Lung (tissue), 11 donors: ENCODE measurements at regions not wholly inside any gene's neighbourhood (a gene's known extent, or its start where the extent isn't known, plus 50 kb on each side); places are given as distances from the start of the nearest gene placed in this dataset.
A peak's percentile ranks its signal among the peaks of the same experiment; 100 is the strongest.

Experiments used
- ATAC-seq: fragments of 200-7000 bp; cut with Tn5 transposase; one replicate; pipeline ENCODE4 v1.9.1; 2020; ENCODE audit warnings: moderate number of reproducible peaks; ENCODE audit not compliant: insufficient read depth, low FRiP score
- DNase-seq, 3 donors: peaks; one replicate each; pipeline ENCODE4 v3.0.0-alpha.2; 2013 to 2017
- H3K27ac ChIP-seq, 2 donors: one replicate each; pipeline ENCODE4 v1.5.1; 2013; ENCODE audit warnings: mild to moderate bottlenecking in 2 of 2, moderate library complexity in 2 of 2, control low read depth in 1 of 2, inconsistent platforms in 1 of 2, low read depth in 1 of 2, low read length in 1 of 2
- H3K27me3 ChIP-seq, 3 donors: one replicate each; pipeline ENCODE4 v1.5.1; 2013; ENCODE audit warnings: low read length in 2 of 3; ENCODE audit not compliant: control insufficient read depth in 3 of 3, insufficient read depth in 3 of 3
- H3K36me3 ChIP-seq, 4 donors: one replicate each; pipeline ENCODE4 v1.5.1; 2013; ENCODE audit warnings: low read length in 4 of 4, mild to moderate bottlenecking in 1 of 4, moderate library complexity in 1 of 4; ENCODE audit not compliant: control insufficient read depth in 4 of 4, insufficient read depth in 4 of 4
- H3K4me1 ChIP-seq, 5 donors: one replicate each; pipeline ENCODE4 v1.5.1; 2013; ENCODE audit warnings: low read length in 5 of 5, mild to moderate bottlenecking in 2 of 5, moderate library complexity in 1 of 5; ENCODE audit not compliant: control insufficient read depth in 5 of 5, insufficient read depth in 5 of 5
- H3K4me3 ChIP-seq: one replicate; pipeline ENCODE4 v1.5.1; 2013; ENCODE audit warnings: mild to moderate bottlenecking, control low read depth, moderate library complexity
- H3K9ac ChIP-seq, 2 donors: one replicate each; pipeline ENCODE4 v1.5.1; 2013; ENCODE audit warnings: low read length in 2 of 2, control low read depth in 1 of 2; ENCODE audit not compliant: insufficient read depth in 1 of 2
- H3K9me3 ChIP-seq, 4 donors: one replicate each; pipeline ENCODE4 v1.5.1; 2013; ENCODE audit warnings: low read length in 3 of 4, mild to moderate bottlenecking in 1 of 4, moderate library complexity in 1 of 4; ENCODE audit not compliant: control insufficient read depth in 4 of 4, insufficient read depth in 3 of 4
- WGBS, 2 donors: extraction: QIAGEN DNeasy Blood & Tissue Kit; methylation state at CpG; one replicate each; pipeline ENCODE4 v1.1.7; 2013; 5-methylcytosine and 5-hydroxymethylcytosine counted together
- TF ChIP-seq, protein P1 (sequence below): IDR thresholded peaks from 2 replicates; pipeline ENCODE4 v1.5.1; 2012; ENCODE audit warnings: mild to moderate bottlenecking; ENCODE audit errors: control extremely low read depth, extremely low read depth
- donor health status: control.
- donor health status: control.
- donor health status: Bipolar disorder and iron deficiency.
- donor health status: healthy.
- donor health status: DM: yes; HTN: yes; CAD: no.

DNA sequence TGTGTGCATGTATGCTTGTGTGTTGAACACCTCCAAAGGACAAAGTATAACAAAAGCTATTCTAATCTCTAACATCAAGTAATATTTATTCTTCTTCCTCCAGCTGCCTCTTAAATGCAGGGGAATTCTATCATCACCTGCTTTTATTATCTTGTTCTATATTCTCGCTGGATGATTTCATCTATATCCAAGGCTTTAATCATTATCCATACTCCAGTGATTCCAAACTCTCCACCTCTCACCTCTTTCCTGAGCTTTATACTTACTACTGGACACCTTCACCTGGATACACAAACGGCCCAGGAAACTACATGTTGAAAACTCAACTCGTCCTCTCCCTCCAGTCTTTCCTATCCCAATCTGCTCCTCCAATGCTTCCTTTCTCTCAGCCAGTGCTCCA, 418.6 kb downstream of the KLF5 start:
- no peak overlapping the region for H3K9ac ChIP-seq
- H3K27ac ChIP-seq: no peak overlapping the region
- TF ChIP-seq, protein P1, sequence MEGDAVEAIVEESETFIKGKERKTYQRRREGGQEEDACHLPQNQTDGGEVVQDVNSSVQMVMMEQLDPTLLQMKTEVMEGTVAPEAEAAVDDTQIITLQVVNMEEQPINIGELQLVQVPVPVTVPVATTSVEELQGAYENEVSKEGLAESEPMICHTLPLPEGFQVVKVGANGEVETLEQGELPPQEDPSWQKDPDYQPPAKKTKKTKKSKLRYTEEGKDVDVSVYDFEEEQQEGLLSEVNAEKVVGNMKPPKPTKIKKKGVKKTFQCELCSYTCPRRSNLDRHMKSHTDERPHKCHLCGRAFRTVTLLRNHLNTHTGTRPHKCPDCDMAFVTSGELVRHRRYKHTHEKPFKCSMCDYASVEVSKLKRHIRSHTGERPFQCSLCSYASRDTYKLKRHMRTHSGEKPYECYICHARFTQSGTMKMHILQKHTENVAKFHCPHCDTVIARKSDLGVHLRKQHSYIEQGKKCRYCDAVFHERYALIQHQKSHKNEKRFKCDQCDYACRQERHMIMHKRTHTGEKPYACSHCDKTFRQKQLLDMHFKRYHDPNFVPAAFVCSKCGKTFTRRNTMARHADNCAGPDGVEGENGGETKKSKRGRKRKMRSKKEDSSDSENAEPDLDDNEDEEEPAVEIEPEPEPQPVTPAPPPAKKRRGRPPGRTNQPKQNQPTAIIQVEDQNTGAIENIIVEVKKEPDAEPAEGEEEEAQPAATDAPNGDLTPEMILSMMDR: no peak
- no peaks in the 10 kb centered on the region for H3K4me1 ChIP-seq
- no peak for ATAC-seq
- DNase-seq: no peak
- H3K36me3 ChIP-seq: no peaks in the 10 kb centered on the region
- H3K4me3 ChIP-seq: no peak overlapping the region
- 86 to 91% methylated on average over 3 of the region's 3 CpGs for WGBS, 2 donors
- H3K9me3 ChIP-seq: no peaks in the 10 kb centered on the region
- H3K27me3 ChIP-seq: no peaks in the 10 kb centered on the region

DNA sequence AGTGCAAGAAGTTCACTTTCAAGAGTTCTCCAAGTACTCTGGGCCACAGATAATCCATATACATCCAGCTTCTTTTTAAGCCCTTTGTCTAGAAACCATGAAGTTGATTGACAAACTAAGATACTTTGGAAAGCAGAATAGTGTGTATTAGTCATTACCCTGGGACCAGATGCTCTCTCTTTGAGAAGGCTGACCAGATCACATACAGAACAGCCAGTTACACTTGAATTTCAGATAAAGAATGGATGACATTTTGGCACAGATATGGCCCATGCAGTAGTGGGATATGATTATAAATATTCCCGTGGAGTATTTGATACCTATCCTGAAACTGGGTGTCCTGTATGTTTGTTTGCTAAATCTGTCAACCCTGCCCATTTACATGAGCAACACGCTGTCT, 414.2 kb downstream of the KLF5 start:
- no peaks in the 10 kb centered on the region for H3K9me3 ChIP-seq
- H3K27ac ChIP-seq: no peak overlapping the region
- DNase-seq: no peak
- no peaks in the 10 kb centered on the region for H3K27me3 ChIP-seq
- H3K4me1 ChIP-seq: no peaks in the 10 kb centered on the region
- WGBS, 2 donors: 71 to 88% methylated on average over 2 of the region's 2 CpGs
- H3K4me3 ChIP-seq: no peak overlapping the region
- TF ChIP-seq, protein P1: no peak
- H3K36me3 ChIP-seq: no peaks in the 10 kb centered on the region
- no peak overlapping the region for H3K9ac ChIP-seq
- no peak for ATAC-seq

DNA sequence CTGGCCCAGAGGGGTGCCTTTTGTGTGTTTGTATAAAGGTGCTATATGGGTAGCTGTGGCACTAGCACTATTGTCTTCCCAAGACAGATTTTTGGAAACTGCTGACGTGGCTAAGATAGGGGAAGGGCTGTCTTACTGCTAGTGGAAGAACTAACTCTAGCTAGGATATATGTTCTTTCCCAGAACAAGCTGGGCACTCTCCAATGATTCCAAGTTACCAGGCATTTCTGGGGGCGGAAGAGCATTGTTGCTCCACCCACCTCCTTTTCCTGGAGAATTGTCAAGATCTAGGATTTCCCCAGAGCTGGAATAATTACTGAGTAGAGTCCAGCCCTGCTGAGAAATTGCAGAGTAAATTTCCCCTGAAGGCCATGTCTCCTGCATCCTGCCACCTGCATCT, 408.3 kb downstream of the KLF5 start:
- 66 to 76% methylated on average over 2 of the region's 2 CpGs for WGBS, 2 donors

DNA sequence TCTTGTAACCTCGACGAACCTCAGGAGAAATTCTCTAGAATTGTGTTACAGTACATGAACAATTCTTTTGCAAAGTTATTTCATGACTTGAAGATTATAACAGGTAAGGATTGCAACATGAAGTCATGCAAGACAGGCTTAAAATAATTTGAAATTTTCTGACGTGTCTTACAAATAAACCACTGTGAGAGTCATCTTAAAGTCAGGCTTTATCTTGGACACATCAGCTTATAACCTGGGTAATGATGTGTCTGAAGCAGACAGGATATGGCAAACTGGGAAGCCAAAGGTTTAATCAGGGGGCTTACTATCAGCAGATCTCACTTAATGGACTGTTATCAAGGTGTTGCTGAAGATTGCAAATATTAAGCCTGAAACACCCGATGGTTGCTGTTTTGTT, 407.8 kb downstream of the KLF5 start:
- Histone ChIP-seq H3K9me3 (no peaks in the 10 kb centered on the region), H3K9ac (no peak overlapping the region), H3K27me3 (no peaks in the 10 kb centered on the region), H3K4me1 (peaks cover 0 to 8% (median 0%) of the 10 kb centered on the region in 5 donors), H3K27ac (no peak overlapping the region), H3K36me3 (no peaks in the 10 kb centered on the region), H3K4me3 (no peak overlapping the region)
- no peak for ATAC-seq
- 63 to 79% methylated on average over 4 of the region's 4 CpGs for WGBS, 2 donors
- no peak for DNase-seq
- TF ChIP-seq, protein P1: no peak

More for the DNA sequence above, 408.3 kb downstream of the KLF5 start:
- TF ChIP-seq, protein P1: no peak
- Histone ChIP-seq H3K27ac (no peak overlapping the region), H3K27me3 (no peaks in the 10 kb centered on the region), H3K9ac (no peak overlapping the region), H3K4me3 (no peak overlapping the region), H3K9me3 (no peaks in the 10 kb centered on the region), H3K4me1 (peaks cover 0 to 8% (median 0%) of the 10 kb centered on the region in 5 donors), H3K36me3 (no peaks in the 10 kb centered on the region)
- peak in 1 of 3 donors; percentile 20 for DNase-seq
- ATAC-seq: no peak
